ENCODE measurements at regions not wholly inside any gene's neighbourhood (a gene's known extent, or its start where the extent isn't known, plus 50 kb on each side); places are given as distances from the start of the nearest gene placed in this dataset.

DNA sequence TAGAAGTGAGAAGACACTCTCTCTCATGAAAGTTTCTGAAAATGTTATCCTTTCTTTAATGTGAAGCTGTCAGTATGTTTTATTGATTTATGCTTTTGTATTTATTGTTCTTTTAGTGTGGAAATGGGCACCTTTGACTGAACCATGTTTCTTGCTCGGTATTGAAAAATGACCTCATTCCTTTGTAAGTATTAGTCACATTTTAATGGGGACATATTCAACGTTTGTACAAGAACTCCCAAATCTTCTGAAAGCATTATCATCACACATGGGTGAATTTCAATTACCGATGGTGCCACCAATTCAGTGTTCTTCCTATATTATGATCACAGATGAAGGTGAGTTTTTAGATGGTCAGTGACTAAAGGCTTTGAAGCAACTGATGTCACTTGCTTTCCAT, 371.8 kb upstream of the GCFC2 start:
- TF ChIP-seq, protein P1, sequence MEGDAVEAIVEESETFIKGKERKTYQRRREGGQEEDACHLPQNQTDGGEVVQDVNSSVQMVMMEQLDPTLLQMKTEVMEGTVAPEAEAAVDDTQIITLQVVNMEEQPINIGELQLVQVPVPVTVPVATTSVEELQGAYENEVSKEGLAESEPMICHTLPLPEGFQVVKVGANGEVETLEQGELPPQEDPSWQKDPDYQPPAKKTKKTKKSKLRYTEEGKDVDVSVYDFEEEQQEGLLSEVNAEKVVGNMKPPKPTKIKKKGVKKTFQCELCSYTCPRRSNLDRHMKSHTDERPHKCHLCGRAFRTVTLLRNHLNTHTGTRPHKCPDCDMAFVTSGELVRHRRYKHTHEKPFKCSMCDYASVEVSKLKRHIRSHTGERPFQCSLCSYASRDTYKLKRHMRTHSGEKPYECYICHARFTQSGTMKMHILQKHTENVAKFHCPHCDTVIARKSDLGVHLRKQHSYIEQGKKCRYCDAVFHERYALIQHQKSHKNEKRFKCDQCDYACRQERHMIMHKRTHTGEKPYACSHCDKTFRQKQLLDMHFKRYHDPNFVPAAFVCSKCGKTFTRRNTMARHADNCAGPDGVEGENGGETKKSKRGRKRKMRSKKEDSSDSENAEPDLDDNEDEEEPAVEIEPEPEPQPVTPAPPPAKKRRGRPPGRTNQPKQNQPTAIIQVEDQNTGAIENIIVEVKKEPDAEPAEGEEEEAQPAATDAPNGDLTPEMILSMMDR (IDR thresholded peaks at IDR 0.05) = no peak
- no peak for TF ChIP-seq EZH2phosphoT487 (IDR thresholded peaks at IDR 0.05; ENCODE audit: borderline replicate concordance, low read depth)
- TF ChIP-seq RFX5 (IDR thresholded peaks at IDR 0.05; ENCODE audit: low read length) = no peak
- TF ChIP-seq SMC3 (IDR thresholded peaks at IDR 0.05; ENCODE audit: low read depth, low read length) = no peak
- TF ChIP-seq MAX (IDR thresholded peaks at IDR 0.05; ENCODE audit: low read depth) = no peak
